AG10803 (cell line): ENCODE measurements at regions not wholly inside any gene's neighbourhood (a gene's known extent, or its start where the extent isn't known, plus 50 kb on each side); places are given as distances from the start of the nearest gene placed in this dataset.

Experiments
- DNase-seq: peaks from one replicate; pipeline ENCODE4 v3.0.0; 2010; ENCODE audit warnings: low read depth
- H3K4me3 ChIP-seq: 2 replicates; pipeline ENCODE4 v1.5.1; 2011; ENCODE audit warnings: mild to moderate bottlenecking, low read length, control low read depth
- CTCF ChIP-seq: conservative IDR thresholded peaks from 2 replicates; pipeline ENCODE4 v1.5.1; 2011; ENCODE audit warnings: mild to moderate bottlenecking, low read length, control low read depth, inconsistent platforms

GRCh38 chr12:39224971-39225370, 217.9 kb downstream of the KIF21A start:
- no peak for TF ChIP-seq CTCF
- H3K4me3 ChIP-seq: no peak overlapping the region
- DNase-seq: no peak

- no peak overlapping the region for H3K4me3 ChIP-seq
- TF ChIP-seq CTCF: no peak
- DNase-seq: no peak
Observed at GRCh38 chr12:39205969-39206368, 237.0 kb downstream of the KIF21A start.

- DNase-seq: no peak
- H3K4me3 ChIP-seq: no peak overlapping the region
- no peak for TF ChIP-seq CTCF
Observed at GRCh38 chr12:39199351-39199750, 243.6 kb downstream of the KIF21A start.

GRCh38 chr12:39188689-39189088, 254.2 kb downstream of the KIF21A start:
- no peak overlapping the region for H3K4me3 ChIP-seq
- no peak for DNase-seq
- no peak for TF ChIP-seq CTCF

- no peak overlapping the region for H3K4me3 ChIP-seq
- no peak for TF ChIP-seq CTCF
- DNase-seq: no peak
Observed at GRCh38 chr12:39186744-39187143, 256.2 kb downstream of the KIF21A start.

GRCh38 chr12:39178837-39179236, 264.1 kb downstream of the KIF21A start:
- no peak for DNase-seq
- no peak for TF ChIP-seq CTCF
- no peak overlapping the region for H3K4me3 ChIP-seq

DNA sequence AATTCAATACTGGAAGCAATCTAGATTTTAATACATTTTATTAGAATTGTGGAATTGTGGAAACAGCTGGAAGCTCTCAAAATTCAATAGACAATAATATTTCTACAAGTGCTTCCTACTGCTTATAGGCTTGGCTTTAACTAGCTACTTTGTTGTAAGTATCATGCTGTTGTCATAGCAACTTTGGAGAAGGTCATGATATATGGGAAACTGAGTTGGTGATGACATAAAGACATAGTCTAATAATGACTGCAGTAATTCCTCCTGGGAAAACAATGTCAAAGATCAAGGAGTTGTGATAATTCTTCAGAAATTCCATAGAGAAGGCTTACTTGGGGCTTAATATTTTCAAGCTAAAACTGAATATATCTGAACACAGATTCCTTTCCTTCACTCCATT, 266.6 kb downstream of the KIF21A start:
- no peak overlapping the region for H3K4me3 ChIP-seq
- no peak for TF ChIP-seq CTCF

More for the DNA sequence above, 266.6 kb downstream of the KIF21A start:
- no peak for DNase-seq
